CD4-positive, alpha-beta T cell treated with Interleukin-6 at 100 ng/mL for 8 hours (primary cell): ENCODE measurements at regions not wholly inside any gene's neighbourhood (a gene's known extent, or its start where the extent isn't known, plus 50 kb on each side); places are given as distances from the start of the nearest gene placed in this dataset.
"Not testable (repeated sequence)": the region's sequence is repeated elsewhere in the genome, so short reads cannot be mapped to it uniquely, and the experiment has no call there.

Experiments
- DNase-seq: peaks from one replicate; pipeline ENCODE4 v3.0.0-alpha.2; 2020; ENCODE audit warnings: mixed read lengths, low spot score

DNA sequence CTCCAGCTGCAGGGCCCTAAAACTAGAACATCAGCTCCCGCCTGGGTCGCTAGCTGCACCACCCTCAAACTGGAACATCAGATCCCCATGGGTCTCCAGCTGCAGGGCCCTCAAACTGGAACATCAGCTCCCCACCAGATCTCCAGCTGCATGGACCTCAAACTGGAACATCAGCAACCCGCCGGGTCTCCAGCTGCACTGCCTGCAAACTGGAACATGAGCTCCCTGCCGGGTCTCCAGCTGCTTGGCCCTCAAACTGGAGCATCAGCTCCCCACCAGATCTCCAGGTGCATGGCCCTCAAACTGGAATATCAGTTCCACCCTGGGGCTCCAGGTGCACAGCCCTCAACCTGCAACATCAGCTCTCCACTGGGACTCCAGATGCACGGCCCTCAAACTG is 82.7 kb downstream of the TFRC start:
- not testable (repeated sequence) for DNase-seq

DNA sequence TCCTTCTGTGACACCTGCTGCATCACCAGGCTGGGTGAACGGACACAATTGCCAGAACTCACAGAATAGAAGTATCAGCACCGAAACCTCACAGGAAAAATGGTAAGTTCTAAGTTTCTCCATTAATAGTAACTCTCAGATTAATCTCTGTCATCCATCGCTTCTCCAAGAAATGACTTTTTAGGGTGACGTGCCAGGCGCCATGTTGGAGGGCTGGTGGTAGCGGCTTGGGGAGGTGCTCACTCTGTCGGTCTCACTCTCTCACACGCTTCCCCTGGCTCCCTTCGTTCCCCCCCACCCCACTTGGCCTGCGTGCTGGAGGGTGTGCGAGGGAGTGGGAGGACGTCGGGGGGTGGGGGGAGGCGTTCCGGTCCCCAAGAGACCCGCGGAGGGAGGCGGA is 85.6 kb downstream of the TFRC start:
- not testable (repeated sequence) for DNase-seq

DNA sequence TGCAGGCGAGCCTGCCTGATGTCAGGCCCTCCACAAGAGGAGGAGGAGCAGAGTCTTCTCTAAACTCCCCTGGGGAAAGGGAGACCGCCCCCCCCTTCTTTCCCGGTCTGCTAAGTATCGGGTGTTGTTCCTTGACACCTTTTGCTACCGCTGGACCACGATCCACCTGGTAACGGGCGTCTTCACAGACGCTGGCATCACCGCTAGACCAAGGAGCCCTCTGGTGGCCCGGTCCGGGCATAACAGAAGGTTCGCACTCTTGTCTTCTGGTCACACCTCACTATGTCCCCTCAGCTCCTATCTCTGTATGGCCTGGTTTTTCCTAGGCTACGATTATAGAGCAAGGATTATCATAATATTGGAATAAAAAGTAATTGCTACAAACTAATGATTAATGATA is 86.0 kb upstream of the TNK2 start:
- DNase-seq, result peak; percentile 43

DNA sequence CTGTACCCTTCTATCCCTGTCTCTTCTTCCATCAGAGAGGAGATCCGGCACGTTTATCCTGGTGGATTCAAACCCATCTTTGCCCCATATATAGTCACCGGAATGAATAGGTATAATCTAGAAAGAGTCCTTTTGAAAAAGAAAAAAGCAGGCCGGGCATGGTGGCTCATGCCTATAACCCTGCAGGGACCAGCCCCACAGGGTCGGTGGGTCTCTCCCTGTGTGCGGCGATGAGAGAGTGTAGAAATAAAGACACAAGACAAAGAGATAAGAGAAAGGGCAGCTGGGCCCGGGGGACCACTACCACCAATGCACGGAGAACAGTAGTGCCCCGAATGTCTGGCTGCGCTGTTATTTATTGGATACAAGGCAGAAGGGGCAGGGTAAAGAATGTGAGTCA is 85.3 kb upstream of the TNK2 start:
- not testable (repeated sequence) for DNase-seq

DNA sequence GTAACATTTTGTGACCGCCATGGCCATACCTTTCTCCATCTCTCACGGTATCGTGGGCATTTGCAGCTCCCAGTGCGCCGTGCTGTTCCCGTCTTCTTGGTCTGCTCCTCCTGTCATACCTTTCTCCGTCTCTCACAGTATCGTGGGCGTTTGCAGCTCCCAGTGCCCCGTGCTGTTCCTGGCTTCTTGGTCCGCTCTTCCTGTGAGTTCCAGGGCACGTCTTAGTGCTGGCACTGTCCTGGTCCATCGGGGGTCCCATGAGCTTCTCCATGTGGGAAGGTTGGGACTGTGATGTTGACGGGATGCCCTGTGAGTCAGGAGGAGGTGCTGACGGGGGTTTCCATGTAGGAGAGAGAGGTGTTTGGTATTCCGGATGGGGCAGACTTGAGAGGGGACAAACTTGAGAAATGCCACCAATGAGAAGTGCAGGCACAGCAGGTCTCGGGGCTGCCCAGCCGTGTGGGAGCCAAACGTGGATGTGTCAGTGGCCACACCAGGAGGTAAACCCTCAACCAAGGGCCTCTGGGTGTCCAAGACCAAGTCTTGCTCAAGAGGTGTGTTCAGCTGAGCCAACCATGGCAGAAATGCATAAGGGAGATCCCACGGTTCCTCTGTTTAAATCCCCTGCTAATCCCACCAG is 84.7 kb upstream of the TNK2 start:
- not testable (repeated sequence) for DNase-seq

DNA sequence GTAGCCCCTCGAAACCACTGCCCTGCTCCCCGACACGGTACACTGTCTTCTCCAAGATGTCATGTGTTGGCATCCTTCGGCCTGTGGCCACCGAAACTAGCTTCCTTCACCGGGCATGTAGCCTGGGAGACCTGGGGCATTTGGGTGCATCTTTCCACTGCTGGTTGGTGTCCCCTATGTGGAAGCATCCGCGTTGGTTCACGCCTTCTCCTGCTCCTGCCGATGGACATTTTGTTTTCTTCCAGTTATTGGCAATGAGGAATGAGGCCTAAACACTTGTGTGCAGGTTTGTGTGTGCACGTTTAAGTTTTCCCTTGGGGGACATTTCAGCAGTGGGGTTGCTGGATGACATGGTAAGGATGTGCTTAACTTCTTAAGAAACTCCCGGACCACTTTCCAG is 83.6 kb upstream of the TNK2 start:
- not testable (repeated sequence) for DNase-seq

DNA sequence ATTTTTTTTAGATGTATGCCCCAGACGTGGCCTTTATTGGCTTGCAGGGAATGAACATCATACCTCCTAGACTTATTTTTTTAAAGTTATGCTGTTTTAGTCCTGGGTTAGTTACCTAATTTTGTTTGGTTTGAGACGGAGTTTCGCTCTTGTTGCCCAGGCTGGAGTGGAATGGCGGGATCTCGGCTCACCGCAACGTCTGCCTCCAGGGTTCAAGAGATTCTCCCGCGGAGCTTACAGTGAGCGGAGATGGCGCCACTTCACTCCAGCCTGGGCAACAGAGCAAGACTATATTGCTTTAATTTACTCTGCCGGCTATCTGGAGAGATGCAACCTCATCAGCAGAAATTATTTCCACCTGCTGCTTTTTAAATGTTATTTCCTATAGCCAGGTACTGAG is 82.9 kb upstream of the TNK2 start:
- not testable (repeated sequence) for DNase-seq

DNA sequence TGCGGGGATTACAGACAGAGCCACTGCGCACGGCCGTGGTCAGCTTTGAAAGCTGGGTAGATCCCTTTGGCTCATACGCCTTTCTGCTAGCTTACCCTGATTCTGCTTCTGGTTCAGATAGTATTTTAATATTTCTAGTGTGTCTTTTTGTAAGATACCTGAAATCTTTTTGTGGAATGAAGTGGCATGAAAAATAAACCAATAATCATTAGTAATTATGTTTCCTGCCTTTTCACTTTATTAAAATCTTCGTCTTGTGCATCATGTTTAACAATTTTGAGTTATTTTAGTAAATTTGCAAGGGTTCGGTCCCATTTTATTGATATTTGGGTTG is 82.5 kb upstream of the TNK2 start:
- not testable (repeated sequence) for DNase-seq

DNA sequence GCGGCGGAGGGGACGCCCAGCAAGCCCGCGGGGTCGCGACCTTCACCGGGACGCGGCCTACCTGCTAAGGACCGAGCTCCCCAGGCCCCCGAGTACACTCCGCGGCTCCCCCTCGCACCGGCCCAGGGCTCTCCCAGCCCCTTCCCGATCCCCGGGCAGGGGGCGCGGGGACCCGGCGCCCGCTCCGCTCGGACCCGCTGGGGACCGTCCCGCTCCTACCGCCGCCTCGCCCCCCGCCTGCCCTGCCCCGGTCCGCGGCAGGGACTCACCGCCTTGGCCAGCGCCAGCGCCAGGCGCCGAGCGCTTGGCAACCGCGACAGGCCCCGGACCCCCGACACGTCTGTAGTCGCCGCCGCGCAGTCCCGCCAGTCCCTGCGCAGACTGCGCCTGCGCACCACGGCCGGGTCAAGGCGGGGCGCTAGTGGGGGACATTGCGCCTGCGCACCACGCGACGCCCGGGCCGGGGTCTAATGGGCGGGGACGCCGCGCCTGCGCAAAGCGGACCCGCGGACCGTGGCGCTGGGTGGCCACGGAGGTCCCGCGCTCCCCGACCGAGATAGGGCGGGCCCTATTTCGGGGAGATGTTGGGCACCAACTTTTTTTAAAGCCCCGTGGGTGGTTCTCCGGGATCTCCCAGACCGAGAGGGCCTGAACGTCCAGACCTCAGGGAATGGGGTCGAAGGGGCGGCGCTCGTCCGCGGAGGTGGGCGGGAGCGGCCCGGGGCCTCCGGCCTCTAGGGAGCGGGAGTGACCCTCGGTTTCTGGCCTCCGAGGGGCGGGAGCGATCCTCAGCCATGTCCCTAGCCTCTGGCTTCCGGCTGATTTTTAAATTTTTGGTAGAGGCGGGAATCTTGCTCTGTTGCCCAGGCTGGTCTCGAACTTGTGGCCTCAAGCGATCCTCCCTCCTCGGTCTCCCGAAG is 81.8 kb upstream of the TNK2 start:
- DNase-seq, result peak; percentile 92

DNA sequence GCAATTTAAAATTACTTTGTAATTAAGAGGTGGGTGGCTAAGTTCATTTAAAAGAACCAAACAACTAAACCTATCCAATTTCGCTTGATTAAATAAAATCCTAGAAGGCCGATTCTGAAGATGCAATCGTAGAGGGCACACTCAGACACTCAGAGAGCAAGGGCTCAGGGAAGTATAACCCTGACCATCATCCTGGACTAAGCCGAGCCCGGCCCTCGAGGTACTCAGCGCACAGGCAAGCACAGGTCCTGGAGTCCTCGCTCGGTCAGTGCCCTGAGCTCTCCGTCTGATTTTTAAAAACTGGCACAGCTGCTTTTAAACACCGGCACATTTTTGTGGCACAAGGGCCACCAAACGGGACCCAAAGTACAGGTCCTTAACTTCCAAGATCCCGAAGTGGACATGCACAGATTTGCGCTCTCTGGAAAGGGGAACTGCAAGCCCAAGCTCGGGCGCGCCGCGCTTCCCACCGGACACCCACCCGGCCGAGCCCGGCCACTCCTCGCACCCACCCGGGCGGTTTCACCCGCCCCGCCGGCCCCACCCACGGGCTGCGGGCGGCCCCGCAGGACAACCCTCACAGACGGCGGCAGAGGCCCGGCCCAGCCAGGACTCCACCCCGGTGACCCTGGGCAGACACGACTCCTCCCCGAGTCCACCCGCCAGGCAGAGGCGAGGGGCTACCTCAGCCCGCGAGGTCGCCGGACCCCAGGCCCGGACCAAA is 81.0 kb upstream of the TNK2 start:
- DNase-seq, result not testable (repeated sequence)

DNA sequence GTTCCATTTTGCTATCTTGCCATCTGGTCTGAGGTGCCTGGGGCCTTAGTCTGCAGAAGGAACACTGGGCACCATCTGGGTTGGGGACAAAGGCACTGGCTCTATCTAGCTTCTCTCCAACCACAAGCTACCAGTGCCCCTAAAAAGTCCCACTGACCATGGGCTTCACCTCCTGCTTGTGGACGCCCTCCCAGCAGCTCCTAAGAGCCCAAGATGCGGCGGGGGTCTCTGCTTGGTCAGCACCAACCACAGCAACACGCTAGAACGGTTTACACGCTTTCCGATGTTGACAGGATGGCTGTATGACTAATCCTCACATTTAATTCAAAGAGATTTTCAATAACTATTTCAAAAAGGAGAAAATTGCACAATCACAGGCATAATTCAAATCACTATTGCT is 80.4 kb upstream of the TNK2 start:
- not testable (repeated sequence) for DNase-seq

DNA sequence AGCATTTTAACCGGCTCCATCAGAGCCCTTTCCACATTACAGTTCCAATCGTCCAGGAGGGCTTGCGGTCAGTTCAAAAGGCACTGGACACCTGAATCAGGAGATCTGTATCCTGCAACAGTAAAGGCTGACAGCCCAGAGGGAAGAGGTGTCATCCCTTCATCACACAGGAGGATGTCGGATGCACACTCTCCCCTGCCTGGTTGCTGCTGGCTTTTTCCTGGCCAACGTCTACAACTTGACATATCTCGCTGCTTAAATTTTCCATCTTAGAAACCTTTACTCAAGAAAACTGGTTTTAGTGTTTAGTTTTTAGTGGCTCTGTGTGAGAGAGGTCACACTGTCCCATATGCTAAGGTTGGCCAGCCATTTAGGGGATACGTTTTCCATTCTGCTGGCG is 78.7 kb upstream of the TNK2 start:
- DNase-seq, result not testable (repeated sequence)

DNA sequence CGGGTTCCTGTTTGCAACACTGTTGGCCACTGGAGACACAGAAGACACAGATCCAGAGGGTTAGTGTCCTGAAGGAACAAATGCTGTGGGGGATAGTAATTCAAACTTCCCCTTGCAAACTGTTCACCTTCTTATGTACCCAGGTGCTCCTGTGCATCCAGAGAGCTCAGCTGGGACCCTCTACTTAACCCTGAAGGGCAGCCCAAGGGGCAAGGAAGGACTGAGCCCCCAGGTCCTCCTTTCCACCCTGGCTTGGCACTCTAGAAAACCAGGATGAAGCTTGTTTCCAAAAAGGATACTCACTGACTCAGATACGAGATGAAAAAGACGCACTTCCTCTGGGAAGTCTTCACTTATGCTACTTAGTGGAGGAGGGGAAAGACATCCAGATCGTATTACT is 78.2 kb upstream of the TNK2 start:
- DNase-seq, result not testable (repeated sequence)

DNA sequence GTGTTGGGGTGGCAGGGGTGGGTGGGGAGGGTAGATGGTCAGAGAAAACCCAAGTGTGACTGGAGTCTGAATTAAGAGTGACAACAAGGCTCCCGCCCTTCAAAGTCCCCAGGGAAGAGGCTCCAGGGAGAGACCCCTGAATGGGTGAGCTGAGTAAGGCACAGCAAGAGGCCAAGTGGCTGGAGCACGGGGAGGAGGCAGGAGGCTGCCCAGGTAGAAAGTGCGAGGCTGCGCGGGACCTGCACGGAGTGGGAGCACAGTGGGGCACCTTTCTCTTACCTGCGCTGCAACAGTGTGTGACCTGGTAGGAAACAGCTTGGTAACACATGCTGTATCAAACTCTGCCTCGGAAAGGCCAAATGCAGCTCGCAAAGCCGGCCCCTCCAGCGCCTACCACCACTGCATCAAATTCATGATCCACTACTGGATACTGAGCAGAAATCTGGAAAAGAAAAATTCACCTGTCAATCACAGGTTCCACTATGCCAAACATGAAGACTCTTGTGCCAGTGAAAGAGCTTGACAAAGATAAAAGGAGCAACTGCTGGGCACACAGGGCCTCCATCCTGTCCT is 77.1 kb upstream of the TNK2 start:
- DNase-seq, result not testable (repeated sequence)

DNA sequence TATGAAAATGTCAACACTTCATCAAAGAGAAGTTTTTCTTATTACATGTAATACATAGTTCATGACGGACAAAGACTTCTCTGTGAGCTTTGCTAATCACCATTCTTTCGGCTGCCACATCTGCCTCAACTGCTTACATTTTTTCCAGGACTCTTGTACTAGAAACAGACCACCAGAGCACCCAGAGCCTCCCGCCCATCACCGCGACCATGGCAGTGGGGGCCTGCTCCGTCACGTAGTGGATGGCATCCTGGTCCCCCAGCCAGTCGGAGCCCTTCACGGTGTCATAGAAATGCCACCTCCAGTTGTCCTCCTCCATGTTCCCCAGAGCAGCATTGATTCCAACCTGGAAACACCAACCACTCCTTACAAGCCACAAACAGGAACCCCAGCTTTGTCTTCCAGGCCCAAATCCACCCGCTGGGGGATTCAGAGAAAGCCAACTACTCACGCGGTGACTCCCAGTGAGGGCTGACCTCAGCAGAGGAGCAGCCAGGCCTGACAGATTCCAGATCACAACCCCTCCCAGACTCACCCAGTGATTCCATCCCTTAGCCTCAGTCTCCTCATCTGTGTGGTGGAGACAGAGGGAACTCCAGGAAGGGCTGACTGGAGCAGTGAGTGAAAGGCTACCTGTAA is 76.2 kb upstream of the TNK2 start:
- DNase-seq, result not testable (repeated sequence)

DNA sequence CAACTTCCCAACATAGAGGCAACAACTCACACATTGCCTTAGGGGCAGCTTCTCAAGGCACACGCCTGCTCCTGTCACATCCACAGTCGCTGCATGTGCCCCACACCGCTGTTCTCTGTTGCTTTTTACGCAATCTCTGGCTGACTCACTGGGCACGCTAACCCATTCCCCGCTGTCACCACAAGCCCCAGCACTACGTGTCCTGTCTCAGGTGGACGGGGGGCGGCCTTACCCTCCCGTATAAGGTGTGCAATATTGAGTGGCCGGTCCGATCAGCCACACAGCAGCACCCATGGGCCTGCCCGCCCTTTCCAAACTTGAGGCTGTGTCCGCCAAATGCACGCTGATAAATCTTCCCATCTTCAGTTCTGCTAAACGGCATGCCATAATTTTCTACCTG is 75.5 kb upstream of the TNK2 start:
- not testable (repeated sequence) for DNase-seq

DNA sequence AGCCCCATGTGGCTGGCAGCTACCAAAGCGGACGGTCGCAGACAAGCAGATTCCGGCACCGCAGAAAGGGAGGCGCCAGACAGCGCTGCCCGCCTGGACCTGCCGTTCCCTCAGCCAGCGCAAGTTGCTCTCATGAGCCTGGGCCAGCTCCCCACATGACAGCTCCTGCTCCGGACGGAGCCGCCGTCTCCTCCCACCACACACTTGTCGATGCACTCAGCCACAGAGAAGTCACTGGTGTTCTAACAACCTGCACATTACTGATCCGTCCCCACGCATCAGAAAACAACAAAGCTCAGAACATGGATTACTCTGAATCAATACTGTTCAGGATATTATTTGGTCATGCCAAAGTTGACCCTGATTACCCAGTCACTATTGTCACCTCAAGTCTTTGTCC is 74.4 kb upstream of the TNK2 start:
- not testable (repeated sequence) for DNase-seq

DNA sequence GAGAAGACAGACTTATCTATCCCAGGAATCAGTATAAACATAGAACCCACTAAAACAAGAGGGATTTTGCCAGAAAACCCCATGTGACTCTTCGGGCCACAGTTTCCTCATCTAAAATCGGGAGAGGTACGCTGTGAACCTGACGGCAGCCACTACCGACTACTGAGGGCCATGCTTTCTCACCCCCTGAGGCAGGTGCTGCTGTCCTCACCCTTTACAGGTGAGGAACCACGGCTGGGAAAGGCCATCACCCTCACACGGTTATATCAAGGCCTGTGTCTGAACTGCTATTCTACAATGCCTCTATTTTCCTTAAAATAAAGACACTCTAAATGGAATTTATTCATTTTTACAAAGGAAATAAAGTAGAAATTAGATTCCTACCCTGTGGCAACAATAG is 73.4 kb upstream of the TNK2 start:
- not testable (repeated sequence) for DNase-seq

DNA sequence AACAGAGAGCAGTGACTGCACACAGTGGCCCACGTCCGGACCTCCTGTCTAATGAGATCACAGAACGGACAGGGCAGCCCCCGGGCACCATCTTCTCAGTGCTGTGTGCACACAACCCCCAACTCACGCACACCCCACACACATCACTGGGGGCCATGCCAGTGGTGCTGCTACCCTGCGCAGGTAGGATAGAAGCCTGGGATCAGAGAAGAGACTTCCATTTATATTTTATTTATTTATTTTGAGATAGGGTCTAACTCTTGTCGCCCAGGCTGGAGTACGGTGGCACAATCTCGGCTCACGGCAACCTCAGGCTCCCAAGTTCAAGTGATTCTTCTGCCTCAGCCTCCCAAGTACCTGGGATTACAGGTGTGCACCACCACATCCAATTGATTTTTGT is 71.5 kb upstream of the TNK2 start:
- DNase-seq, result not testable (repeated sequence)

DNA sequence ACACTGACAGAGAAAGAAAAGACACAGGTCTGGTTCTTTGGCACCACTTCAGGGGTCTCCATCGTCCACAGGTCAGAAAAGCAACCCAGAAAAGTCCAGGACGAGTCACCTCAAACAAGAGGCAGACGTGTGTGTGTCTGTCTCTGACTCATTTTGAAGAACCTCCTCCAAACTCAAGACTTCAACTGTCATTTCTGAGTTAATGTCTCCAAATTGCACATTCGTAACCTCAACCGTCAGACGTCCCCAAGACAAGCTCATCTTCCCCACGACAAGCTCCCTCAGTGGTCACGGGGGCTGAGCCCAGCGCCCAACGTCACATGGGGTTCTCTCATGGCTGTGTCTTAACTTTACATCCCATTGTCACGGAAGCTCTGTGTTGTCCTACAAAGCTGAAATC is 70.2 kb upstream of the TNK2 start:
- not testable (repeated sequence) for DNase-seq

DNA sequence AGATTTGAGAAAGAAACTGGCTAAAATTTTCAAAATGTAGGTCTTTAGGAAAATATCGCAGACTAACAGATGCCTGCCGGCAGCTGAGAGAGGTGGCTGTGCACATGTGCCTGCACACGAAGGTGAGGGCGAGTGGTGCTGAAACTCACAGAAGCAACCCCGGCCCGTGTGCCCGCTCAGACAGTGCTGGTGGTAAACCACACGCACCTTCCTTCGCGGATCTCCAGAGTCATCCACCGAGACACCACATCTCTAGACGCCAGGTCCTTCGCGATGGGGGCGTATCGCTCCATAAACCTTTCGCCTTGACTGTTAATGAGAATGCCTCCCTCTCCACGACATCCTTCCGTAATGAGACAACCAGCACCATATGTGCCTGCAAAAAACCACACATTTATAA is 68.5 kb upstream of the TNK2 start:
- not testable (repeated sequence) for DNase-seq

DNA sequence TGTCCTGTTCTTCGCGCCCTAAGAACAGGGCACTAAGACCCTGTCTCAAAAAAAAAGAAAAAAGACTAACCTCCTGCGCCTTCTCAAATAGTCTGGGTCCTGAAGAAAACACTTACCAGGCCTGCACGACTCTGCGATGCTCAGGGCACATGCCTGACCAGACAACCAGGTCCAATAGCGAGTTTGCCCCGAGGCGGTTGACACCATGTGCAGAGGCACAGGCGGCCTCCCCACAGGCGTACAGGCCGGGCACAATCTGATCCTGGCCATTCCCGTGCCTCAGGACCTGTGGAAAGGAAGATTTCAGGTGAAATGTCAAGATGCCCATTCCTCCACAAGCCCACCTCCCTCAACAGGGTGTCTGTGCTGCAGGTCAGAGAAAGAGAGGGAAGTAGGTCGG is 65.9 kb upstream of the TNK2 start:
- not testable (repeated sequence) for DNase-seq
